Psoas muscle (tissue), 7 donors: ENCODE measurements at regions not wholly inside any gene's neighbourhood (a gene's known extent, or its start where the extent isn't known, plus 50 kb on each side); places are given as distances from the start of the nearest gene placed in this dataset.

Experiments
- ATAC-seq, 4 donors: fragments of 200-7000 bp; cut with Tn5 transposase; one replicate each; pipeline ENCODE4 v1.9.1; 2020; ENCODE audit warnings: moderate library complexity in 3 of 4, mild to moderate bottlenecking in 2 of 4
- DNase-seq, 2 donors: peaks; one replicate each; pipeline ENCODE4 v3.0.0-alpha.2; 2020
- H3K27ac ChIP-seq: fragments of 200-600 bp; one replicate; pipeline ENCODE4 v1.8.0; 2022
- H3K27me3 ChIP-seq, 3 donors: fragments of 200-600 bp in 1 of 3; one replicate each; pipeline versions ENCODE4 v1.6.1 to v1.8.0; 2013 to 2022; ENCODE audit warnings: low read length in 2 of 3, mild to moderate bottlenecking in 2 of 3, moderate library complexity in 1 of 3; ENCODE audit not compliant: insufficient read depth in 3 of 3
- H3K36me3 ChIP-seq, 2 donors: fragments of 200-600 bp in 1 of 2; one replicate each; pipeline versions ENCODE4 v1.6.1 to v1.8.0; 2013 to 2022; ENCODE audit warnings: low read depth in 1 of 2, mild to moderate bottlenecking in 1 of 2, moderate library complexity in 1 of 2; ENCODE audit not compliant: insufficient read depth in 1 of 2
- H3K4me1 ChIP-seq: fragments of 200-600 bp; one replicate; pipeline ENCODE4 v1.8.0; 2022
- H3K4me3 ChIP-seq: fragments of 200-600 bp; one replicate; pipeline ENCODE4 v1.8.0; 2022; ENCODE audit warnings: mild to moderate bottlenecking
- H3K9me3 ChIP-seq: fragments of 200-600 bp; one replicate; pipeline ENCODE4 v1.8.0; 2022
- CTCF ChIP-seq: fragments of 200-600 bp; IDR thresholded peaks from one replicate; pipeline ENCODE4 v1.8.0; 2022; ENCODE audit warnings: antibody characterized with exemption
- WGBS, 3 donors: extraction: QIAGEN DNeasy Blood & Tissue Kit; methylation state at CpG; one replicate each; pipeline versions ENCODE4 v1.1.6 to v1.1.7; 2013; 5-methylcytosine and 5-hydroxymethylcytosine counted together
- intact Hi-C, 2 donors: fragments of 100-400 bp; cut with DNase I; formaldehyde crosslinking; loops; one replicate each; pipeline versions ENCODE4 v1.11.0 to v1.14.2; 2022
- donor health status: healthy with polysubstance abuse.
- donor health status: DM: no; HTN: no; CAD: no; lungs with moderate emphysema.
- donor health status: Bipolar disorder and iron deficiency.
- donor health status: healthy.
- donor health status: DM: yes; HTN: yes; CAD: no.
- donor health status: DM: no; HTN: no; CAD: no.
- donor health status: DM: yes; HTN: yes; CAD: no.

GRCh38 chr11:96658436-96658835 is 268.6 kb downstream of the JRKL start:
- Histone ChIP-seq H3K36me3 (no peaks in the 10 kb centered on the region), H3K4me3 (no peak overlapping the region), H3K4me1 (no peaks in the 10 kb centered on the region), H3K27me3 (no peaks in the 10 kb centered on the region), H3K27ac (no peak overlapping the region), H3K9me3 (no peaks in the 10 kb centered on the region)
- TF ChIP-seq CTCF = no peak
- DNase-seq = no peak
- WGBS, 3 donors = 57 to 75% (median 73%) methylated on average over 5 of the region's 5 CpGs
- intact Hi-C loops = no loop called here
- no peak for ATAC-seq

DNA sequence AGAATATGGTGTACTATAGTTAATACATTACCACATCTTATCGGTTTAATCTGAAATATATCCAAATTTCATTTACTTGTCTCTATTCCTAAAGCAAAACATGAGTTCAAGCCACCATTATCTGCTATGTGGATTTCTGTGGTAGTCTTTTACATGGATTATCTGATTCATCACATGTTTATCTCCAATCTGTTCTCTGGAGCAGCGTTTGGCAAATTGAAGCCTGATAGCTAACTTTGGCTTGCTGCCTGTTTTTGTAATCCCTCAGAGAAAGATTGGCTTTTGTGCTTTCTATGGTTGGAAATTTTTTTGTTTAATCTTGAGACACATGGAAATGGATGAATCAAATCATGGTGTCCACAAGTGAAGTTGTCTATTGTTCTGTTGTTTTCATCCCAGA is 274.3 kb downstream of the JRKL start:
- H3K27me3 ChIP-seq = no peaks in the 10 kb centered on the region
- TF ChIP-seq CTCF = no peak
- ATAC-seq (no peak), DNase-seq (no peak)
- H3K27ac ChIP-seq = no peak overlapping the region
- no peaks in the 10 kb centered on the region for H3K9me3 ChIP-seq
- no peak overlapping the region for H3K4me3 ChIP-seq
- WGBS, 3 donors = 52 to 59% (median 57%) methylated on average over 2 of the region's 2 CpGs
- no peaks in the 10 kb centered on the region for H3K4me1 ChIP-seq
- intact Hi-C loops = no loop called here
- H3K36me3 ChIP-seq = no peaks in the 10 kb centered on the region

GRCh38 chr11:96680211-96681018 is 290.6 kb downstream of the JRKL start:
- no peaks in the 10 kb centered on the region for H3K36me3 ChIP-seq
- no peak for TF ChIP-seq CTCF
- WGBS, 3 donors = 69 to 76% (median 71%) methylated on average over 5 of the region's 5 CpGs
- H3K4me3 ChIP-seq = no peak overlapping the region
- ATAC-seq (no peak), DNase-seq (no peak)
- intact Hi-C loops = no loop called here
- H3K27ac ChIP-seq = no peak overlapping the region
- no peaks in the 10 kb centered on the region for H3K4me1 ChIP-seq
- no peaks in the 10 kb centered on the region for H3K27me3 ChIP-seq
- H3K9me3 ChIP-seq = no peaks in the 10 kb centered on the region

DNA sequence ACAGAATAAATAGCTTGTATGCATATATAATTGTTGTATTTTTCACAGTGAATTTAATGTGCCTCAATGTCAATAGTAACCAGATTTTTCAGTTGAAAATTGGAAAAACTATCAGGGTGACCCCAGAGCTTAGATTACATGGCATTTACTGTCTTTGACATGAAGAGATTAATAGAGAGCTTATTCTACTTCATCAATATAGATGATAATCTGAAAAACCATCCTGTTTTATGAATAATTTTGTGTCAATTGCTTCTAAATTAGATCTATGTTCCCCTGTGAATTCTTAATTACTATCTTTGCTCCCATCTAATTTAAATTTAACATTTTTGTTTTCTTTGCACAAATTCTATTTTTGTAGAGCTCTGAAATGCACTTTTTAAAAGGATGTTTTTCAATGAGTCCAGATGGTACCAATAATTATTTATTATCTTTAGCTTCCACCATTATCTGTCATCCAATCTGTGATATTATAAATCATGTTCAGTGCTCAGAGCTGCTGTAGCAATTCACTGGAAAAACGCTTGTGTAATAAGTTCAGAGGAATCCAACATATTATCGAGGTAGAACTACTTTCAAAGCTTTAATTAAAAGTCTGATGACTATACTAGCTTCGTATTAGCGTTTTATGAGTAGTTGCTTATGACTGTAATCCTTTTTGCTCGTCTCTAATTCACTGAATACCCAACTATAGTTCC is 291.4 kb downstream of the JRKL start:
- no peak for TF ChIP-seq CTCF
- ATAC-seq (no peak), DNase-seq (no peak)
- Histone ChIP-seq H3K9me3 (no peaks in the 10 kb centered on the region), H3K27ac (no peak overlapping the region), H3K4me3 (no peak overlapping the region), H3K4me1 (no peaks in the 10 kb centered on the region), H3K36me3 (no peaks in the 10 kb centered on the region), H3K27me3 (no peaks in the 10 kb centered on the region)
- intact Hi-C loops = no loop called here
- 63 to 68% (median 63%) methylated on average over 5 of the region's 5 CpGs for WGBS, 3 donors
